Activated naive CD8-positive, alpha-beta T cell (primary cell): ENCODE measurements at regions not wholly inside any gene's neighbourhood (a gene's known extent, or its start where the extent isn't known, plus 50 kb on each side); places are given as distances from the start of the nearest gene placed in this dataset.
"Not testable (repeated sequence)": the region's sequence is repeated elsewhere in the genome, so short reads cannot be mapped to it uniquely, and the experiment has no call there.

Source experiments
- H3K27ac Mint-ChIP-seq: one replicate; pipeline ENCODE4 v1.8.0; 2021; ENCODE audit warnings: mixed read lengths
- H3K27me3 Mint-ChIP-seq: one replicate; pipeline ENCODE4 v1.8.0; 2021; ENCODE audit warnings: mixed read lengths
- H3K36me3 Mint-ChIP-seq: one replicate; pipeline ENCODE4 v1.8.0; 2021; ENCODE audit warnings: mixed read lengths
- H3K4me1 Mint-ChIP-seq: one replicate; pipeline ENCODE4 v1.8.0; 2021; ENCODE audit warnings: low read depth, mixed read lengths
- H3K4me3 Mint-ChIP-seq: one replicate; pipeline ENCODE4 v1.8.0; 2021; ENCODE audit warnings: mild to moderate bottlenecking, mixed read lengths
- H3K9me3 Mint-ChIP-seq: one replicate; pipeline ENCODE4 v1.8.0; 2021; ENCODE audit warnings: low read depth, mixed read lengths

GRCh38 chrX:40968180-40968579 lies 117.1 kb upstream of the USP9X start:
- H3K27ac Mint-ChIP-seq, result no peak overlapping the region
- H3K36me3 Mint-ChIP-seq, result no peaks in the 10 kb centered on the region
- H3K9me3 Mint-ChIP-seq, result no peaks in the 10 kb centered on the region

GRCh38 chrX:40971736-40972135 lies 113.5 kb upstream of the USP9X start:
- Mint-ChIP-seq H3K9me3 (no peaks in the 10 kb centered on the region), H3K27me3 (no peaks in the 10 kb centered on the region), H3K4me1 (peaks cover 3% of the 10 kb centered on the region), H3K27ac (no peak overlapping the region), H3K36me3 (no peaks in the 10 kb centered on the region), H3K4me3 (no peak overlapping the region)

More at GRCh38 chrX:40968180-40968579, 117.1 kb upstream of the USP9X start:
- H3K27me3 Mint-ChIP-seq, result no peaks in the 10 kb centered on the region
- H3K4me3 Mint-ChIP-seq, result no peak overlapping the region
- no peaks in the 10 kb centered on the region for H3K4me1 Mint-ChIP-seq

GRCh38 chrX:40973619-40974018 lies 111.6 kb upstream of the USP9X start:
- peaks cover 4% of the 10 kb centered on the region for H3K36me3 Mint-ChIP-seq
- H3K27ac Mint-ChIP-seq, result no peak overlapping the region
- peaks cover 3% of the 10 kb centered on the region for H3K4me1 Mint-ChIP-seq
- peaks cover 5% of the 10 kb centered on the region for H3K9me3 Mint-ChIP-seq
- no peak overlapping the region for H3K4me3 Mint-ChIP-seq
- no peaks in the 10 kb centered on the region for H3K27me3 Mint-ChIP-seq

GRCh38 chrX:40975951-40976350 lies 109.3 kb upstream of the USP9X start:
- no peak overlapping the region for H3K27ac Mint-ChIP-seq
- H3K27me3 Mint-ChIP-seq, result no peaks in the 10 kb centered on the region
- no peak overlapping the region for H3K4me3 Mint-ChIP-seq
- peaks cover 3% of the 10 kb centered on the region for H3K4me1 Mint-ChIP-seq
- peaks cover 5% of the 10 kb centered on the region for H3K9me3 Mint-ChIP-seq
- H3K36me3 Mint-ChIP-seq, result peaks cover 4% of the 10 kb centered on the region

GRCh38 chrX:40976981-40977380 lies 108.3 kb upstream of the USP9X start:
- Mint-ChIP-seq H3K9me3 (peaks cover 5% of the 10 kb centered on the region), H3K36me3 (peaks cover 4% of the 10 kb centered on the region), H3K4me1 (peaks cover 3% of the 10 kb centered on the region), H3K27me3 (no peaks in the 10 kb centered on the region), H3K4me3 (no peak overlapping the region), H3K27ac (no peak overlapping the region)

- H3K4me3 Mint-ChIP-seq, result no peak overlapping the region
- H3K4me1 Mint-ChIP-seq, result no peaks in the 10 kb centered on the region
- no peak overlapping the region for H3K27ac Mint-ChIP-seq
- H3K9me3 Mint-ChIP-seq, result no peaks in the 10 kb centered on the region
- no peaks in the 10 kb centered on the region for H3K36me3 Mint-ChIP-seq
- H3K27me3 Mint-ChIP-seq, result no peaks in the 10 kb centered on the region
Measured at GRCh38 chrX:40984962-40985361, 100.3 kb upstream of the USP9X start.

GRCh38 chrX:40987413-40987812 lies 97.8 kb upstream of the USP9X start:
- Mint-ChIP-seq H3K4me1 (no peaks in the 10 kb centered on the region), H3K27ac (no peak overlapping the region), H3K27me3 (no peaks in the 10 kb centered on the region), H3K9me3 (no peaks in the 10 kb centered on the region), H3K36me3 (no peaks in the 10 kb centered on the region), H3K4me3 (no peak overlapping the region)

- no peak overlapping the region for H3K4me3 Mint-ChIP-seq
- H3K27me3 Mint-ChIP-seq, result no peaks in the 10 kb centered on the region
- H3K27ac Mint-ChIP-seq, result no peak overlapping the region
- no peaks in the 10 kb centered on the region for H3K4me1 Mint-ChIP-seq
- H3K36me3 Mint-ChIP-seq, result no peaks in the 10 kb centered on the region
- no peaks in the 10 kb centered on the region for H3K9me3 Mint-ChIP-seq
Measured at GRCh38 chrX:40988100-40988499, 97.1 kb upstream of the USP9X start.

GRCh38 chrX:40993395-40993794 lies 91.8 kb upstream of the USP9X start:
- not testable (repeated sequence) for H3K36me3 Mint-ChIP-seq, H3K4me1 Mint-ChIP-seq, H3K27me3 Mint-ChIP-seq, H3K27ac Mint-ChIP-seq, H3K4me3 Mint-ChIP-seq, H3K9me3 Mint-ChIP-seq

- H3K9me3 Mint-ChIP-seq, result no peaks in the 10 kb centered on the region
- H3K36me3 Mint-ChIP-seq, result no peaks in the 10 kb centered on the region
- no peaks in the 10 kb centered on the region for H3K27me3 Mint-ChIP-seq
- peak overlapping the region; percentile 49 for H3K4me3 Mint-ChIP-seq
- peaks cover 3% of the 10 kb centered on the region for H3K4me1 Mint-ChIP-seq
- no peak overlapping the region for H3K27ac Mint-ChIP-seq
Measured at GRCh38 chrX:40996886-40997530, 88.2 kb upstream of the USP9X start.

GRCh38 chrX:40998123-40998522 lies 87.1 kb upstream of the USP9X start:
- H3K4me3 Mint-ChIP-seq, result no peak overlapping the region
- H3K36me3 Mint-ChIP-seq, result no peaks in the 10 kb centered on the region
- H3K27me3 Mint-ChIP-seq, result no peaks in the 10 kb centered on the region
- no peaks in the 10 kb centered on the region for H3K9me3 Mint-ChIP-seq
- H3K27ac Mint-ChIP-seq, result no peak overlapping the region
- H3K4me1 Mint-ChIP-seq, result peaks cover 3% of the 10 kb centered on the region

GRCh38 chrX:41001327-41001726 lies 83.9 kb upstream of the USP9X start:
- no peaks in the 10 kb centered on the region for H3K36me3 Mint-ChIP-seq
- no peak overlapping the region for H3K4me3 Mint-ChIP-seq
- H3K27me3 Mint-ChIP-seq, result no peaks in the 10 kb centered on the region
- H3K9me3 Mint-ChIP-seq, result no peaks in the 10 kb centered on the region
- no peak overlapping the region for H3K27ac Mint-ChIP-seq
- H3K4me1 Mint-ChIP-seq, result peaks cover 8% of the 10 kb centered on the region

GRCh38 chrX:41002026-41002425 lies 83.2 kb upstream of the USP9X start:
- Mint-ChIP-seq H3K36me3 (no peaks in the 10 kb centered on the region), H3K27me3 (no peaks in the 10 kb centered on the region), H3K9me3 (no peaks in the 10 kb centered on the region), H3K4me3 (no peak overlapping the region), H3K27ac (no peak overlapping the region), H3K4me1 (peaks cover 8% of the 10 kb centered on the region)

GRCh38 chrX:41003506-41004270 lies 81.6 kb upstream of the USP9X start:
- Mint-ChIP-seq H3K36me3 (no peaks in the 10 kb centered on the region), H3K27ac (no peak overlapping the region), H3K9me3 (no peaks in the 10 kb centered on the region), H3K4me3 (no peak overlapping the region), H3K27me3 (no peaks in the 10 kb centered on the region), H3K4me1 (peaks cover 5% of the 10 kb centered on the region)

- Mint-ChIP-seq H3K9me3 (no peaks in the 10 kb centered on the region), H3K27me3 (no peaks in the 10 kb centered on the region), H3K4me1 (peaks cover 13% of the 10 kb centered on the region), H3K4me3 (no peak overlapping the region), H3K36me3 (no peaks in the 10 kb centered on the region), H3K27ac (no peak overlapping the region)
Measured at GRCh38 chrX:41005445-41005992, 79.7 kb upstream of the USP9X start.
